ENCODE measurements at regions not wholly inside any gene's neighbourhood (a gene's known extent, or its start where the extent isn't known, plus 50 kb on each side); places are given as distances from the start of the nearest gene placed in this dataset.

GRCh38 chr16:73569266-73569980, 521.5 kb upstream of the ZFHX3 start:
- no peak overlapping the region for H3K4me3 ChIP-seq (ENCODE audit: low read depth, low read length)
- no peak for TF ChIP-seq CTCF (IDR thresholded peaks at IDR 0.05; ENCODE audit: low read depth, low read length)

- H3K4me3 ChIP-seq (ENCODE audit: low read depth, low read length) = no peak overlapping the region
- TF ChIP-seq CTCF (IDR thresholded peaks at IDR 0.05; ENCODE audit: low read depth, low read length) = no peak
Observed at GRCh38 chr16:73568769-73569168, 520.8 kb upstream of the ZFHX3 start.

- TF ChIP-seq CTCF (IDR thresholded peaks at IDR 0.05; ENCODE audit: low read depth, low read length) = no peak
- H3K4me3 ChIP-seq (ENCODE audit: low read depth, low read length) = no peak overlapping the region
Observed at GRCh38 chr16:73565925-73566324, 518.0 kb upstream of the ZFHX3 start.

GRCh38 chr16:73565263-73565662, 517.3 kb upstream of the ZFHX3 start:
- no peak overlapping the region for H3K4me3 ChIP-seq (ENCODE audit: low read depth, low read length)
- no peak for TF ChIP-seq CTCF (IDR thresholded peaks at IDR 0.05; ENCODE audit: low read depth, low read length)

GRCh38 chr16:73563709-73564108, 515.8 kb upstream of the ZFHX3 start:
- no peak overlapping the region for H3K4me3 ChIP-seq (ENCODE audit: low read depth, low read length)
- no peak for TF ChIP-seq CTCF (IDR thresholded peaks at IDR 0.05; ENCODE audit: low read depth, low read length)

- no peak overlapping the region for H3K4me3 ChIP-seq (ENCODE audit: low read depth, low read length)
- no peak for TF ChIP-seq CTCF (IDR thresholded peaks at IDR 0.05; ENCODE audit: low read depth, low read length)
Observed at GRCh38 chr16:73560497-73560896, 512.6 kb upstream of the ZFHX3 start.

GRCh38 chr16:73558219-73558618, 510.3 kb upstream of the ZFHX3 start:
- no peak for TF ChIP-seq CTCF (IDR thresholded peaks at IDR 0.05; ENCODE audit: low read depth, low read length)
- H3K4me3 ChIP-seq (ENCODE audit: low read depth, low read length) = no peak overlapping the region

All from WI38 (cell line).